ENCODE measurements at regions not wholly inside any gene's neighbourhood (a gene's known extent, or its start where the extent isn't known, plus 50 kb on each side); places are given as distances from the start of the nearest gene placed in this dataset.
A peak's percentile ranks its signal among the peaks of the same experiment; 100 is the strongest.

DNA sequence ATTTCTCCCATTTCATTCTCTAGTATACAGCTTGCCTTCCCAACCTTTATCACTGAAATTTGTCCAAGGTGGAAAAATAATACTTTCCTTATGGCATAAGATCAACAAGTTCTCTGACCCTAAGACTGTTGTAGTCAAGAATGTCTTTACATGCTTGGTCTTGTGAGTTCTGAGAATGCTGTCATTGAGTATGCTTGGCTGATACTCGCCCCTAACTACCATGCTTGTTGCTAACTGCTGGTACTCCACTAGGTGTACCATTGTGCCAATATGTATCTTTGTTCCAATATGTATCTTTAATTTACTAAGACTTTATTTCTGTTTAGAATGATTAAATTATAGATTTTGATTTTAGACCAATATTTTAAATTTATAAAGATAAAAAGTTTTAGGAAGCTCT is 796.4 kb downstream of the PCDH7 start:
- no peak overlapping the region for H3K4me3 ChIP-seq (ENCODE audit: low read depth, low read length)
- H3K27me3 ChIP-seq (ENCODE audit: control insufficient read depth, insufficient read depth, low read length) = no peaks in the 10 kb centered on the region
- TF ChIP-seq, protein P1, sequence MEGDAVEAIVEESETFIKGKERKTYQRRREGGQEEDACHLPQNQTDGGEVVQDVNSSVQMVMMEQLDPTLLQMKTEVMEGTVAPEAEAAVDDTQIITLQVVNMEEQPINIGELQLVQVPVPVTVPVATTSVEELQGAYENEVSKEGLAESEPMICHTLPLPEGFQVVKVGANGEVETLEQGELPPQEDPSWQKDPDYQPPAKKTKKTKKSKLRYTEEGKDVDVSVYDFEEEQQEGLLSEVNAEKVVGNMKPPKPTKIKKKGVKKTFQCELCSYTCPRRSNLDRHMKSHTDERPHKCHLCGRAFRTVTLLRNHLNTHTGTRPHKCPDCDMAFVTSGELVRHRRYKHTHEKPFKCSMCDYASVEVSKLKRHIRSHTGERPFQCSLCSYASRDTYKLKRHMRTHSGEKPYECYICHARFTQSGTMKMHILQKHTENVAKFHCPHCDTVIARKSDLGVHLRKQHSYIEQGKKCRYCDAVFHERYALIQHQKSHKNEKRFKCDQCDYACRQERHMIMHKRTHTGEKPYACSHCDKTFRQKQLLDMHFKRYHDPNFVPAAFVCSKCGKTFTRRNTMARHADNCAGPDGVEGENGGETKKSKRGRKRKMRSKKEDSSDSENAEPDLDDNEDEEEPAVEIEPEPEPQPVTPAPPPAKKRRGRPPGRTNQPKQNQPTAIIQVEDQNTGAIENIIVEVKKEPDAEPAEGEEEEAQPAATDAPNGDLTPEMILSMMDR (IDR thresholded peaks at IDR 0.05; ENCODE audit: insufficient read depth, low read length, poor library complexity, severe bottlenecking) = no peak
- H3K36me3 ChIP-seq (ENCODE audit: control insufficient read depth, insufficient read depth, low read length) = no peaks in the 10 kb centered on the region
- DNase-seq (ENCODE audit: low read depth) = no peak

DNA sequence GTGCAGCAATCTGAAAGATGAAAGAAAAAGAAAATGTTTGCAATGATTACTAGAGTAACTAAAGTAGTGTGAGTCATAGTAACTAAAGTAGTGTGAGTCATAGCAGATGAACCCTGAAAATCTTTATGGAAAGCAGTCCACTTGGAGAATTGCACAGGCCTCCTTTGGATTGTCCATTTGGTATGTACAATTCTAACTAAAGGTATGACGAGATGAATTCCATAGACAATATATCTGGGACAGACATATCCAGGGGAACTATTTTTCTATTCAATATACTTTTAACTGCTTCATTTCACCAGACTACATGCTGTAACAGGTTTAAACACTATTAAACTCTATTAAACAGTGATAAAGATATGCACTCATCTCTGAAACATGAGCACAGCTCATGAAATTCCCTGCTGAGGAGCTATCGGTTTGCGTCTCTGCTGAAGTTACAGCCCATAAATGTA is 798.7 kb downstream of the PCDH7 start:
- Histone ChIP-seq H3K4me3 (ENCODE audit: low read depth, low read length) (no peak overlapping the region), H3K36me3 (ENCODE audit: control insufficient read depth, insufficient read depth, low read length) (no peaks in the 10 kb centered on the region), H3K27me3 (ENCODE audit: control insufficient read depth, insufficient read depth, low read length) (no peaks in the 10 kb centered on the region)
- TF ChIP-seq, protein P1 (IDR thresholded peaks at IDR 0.05; ENCODE audit: insufficient read depth, low read length, poor library complexity, severe bottlenecking) = no peak
- DNase-seq (ENCODE audit: low read depth) = peak; percentile 57

DNA sequence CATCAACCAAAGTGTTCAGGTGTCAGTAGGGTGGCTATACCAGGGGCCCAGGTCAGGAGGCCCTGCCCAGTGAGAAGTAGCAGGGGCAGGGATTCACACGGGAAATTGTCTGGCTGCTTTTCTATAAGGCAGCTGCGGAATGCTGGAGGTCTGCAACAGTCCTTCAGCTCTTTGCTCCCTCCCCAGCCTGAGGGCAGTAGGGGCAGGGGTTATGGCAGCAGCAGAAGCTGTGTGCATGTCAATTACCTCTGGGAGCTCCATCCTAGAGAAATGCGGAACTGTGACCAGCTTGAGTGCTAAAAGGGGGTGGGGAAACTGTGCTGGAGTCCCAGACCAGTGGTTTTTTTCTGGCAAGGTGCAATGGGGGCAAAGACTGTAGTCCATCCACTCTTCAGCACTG is 810.4 kb downstream of the PCDH7 start:
- H3K36me3 ChIP-seq (ENCODE audit: control insufficient read depth, insufficient read depth, low read length) = no peaks in the 10 kb centered on the region
- TF ChIP-seq, protein P1 (IDR thresholded peaks at IDR 0.05; ENCODE audit: insufficient read depth, low read length, poor library complexity, severe bottlenecking) = no peak
- H3K4me3 ChIP-seq (ENCODE audit: low read depth, low read length) = no peak overlapping the region
- H3K27me3 ChIP-seq (ENCODE audit: control insufficient read depth, insufficient read depth, low read length) = no peaks in the 10 kb centered on the region
- no peak for DNase-seq (ENCODE audit: low read depth)

DNA sequence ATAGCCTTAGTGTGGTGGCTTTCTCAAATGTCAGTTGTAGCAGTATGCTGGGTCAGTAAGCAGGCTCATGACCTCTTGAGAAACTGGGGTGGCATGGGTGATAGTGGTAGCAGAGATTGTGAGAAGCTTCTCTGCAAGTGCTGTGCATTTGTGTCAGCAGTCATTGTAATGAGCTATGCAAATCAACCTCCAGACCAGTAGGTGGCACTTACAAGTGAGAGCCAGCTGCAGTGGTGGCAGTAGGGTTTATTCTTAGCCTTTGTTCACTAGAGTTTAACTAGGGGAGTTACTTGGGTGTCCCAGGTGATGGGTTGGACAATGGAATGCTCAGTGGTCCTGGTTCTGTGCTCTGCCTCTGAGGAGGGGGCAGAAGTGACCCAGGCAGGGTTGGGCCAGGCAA is 818.7 kb downstream of the PCDH7 start:
- no peak overlapping the region for H3K4me3 ChIP-seq (ENCODE audit: low read depth, low read length)
- no peaks in the 10 kb centered on the region for H3K36me3 ChIP-seq (ENCODE audit: control insufficient read depth, insufficient read depth, low read length)
- DNase-seq (ENCODE audit: low read depth) = no peak
- TF ChIP-seq, protein P1 (IDR thresholded peaks at IDR 0.05; ENCODE audit: insufficient read depth, low read length, poor library complexity, severe bottlenecking) = no peak
- H3K27me3 ChIP-seq (ENCODE audit: control insufficient read depth, insufficient read depth, low read length) = no peaks in the 10 kb centered on the region

DNA sequence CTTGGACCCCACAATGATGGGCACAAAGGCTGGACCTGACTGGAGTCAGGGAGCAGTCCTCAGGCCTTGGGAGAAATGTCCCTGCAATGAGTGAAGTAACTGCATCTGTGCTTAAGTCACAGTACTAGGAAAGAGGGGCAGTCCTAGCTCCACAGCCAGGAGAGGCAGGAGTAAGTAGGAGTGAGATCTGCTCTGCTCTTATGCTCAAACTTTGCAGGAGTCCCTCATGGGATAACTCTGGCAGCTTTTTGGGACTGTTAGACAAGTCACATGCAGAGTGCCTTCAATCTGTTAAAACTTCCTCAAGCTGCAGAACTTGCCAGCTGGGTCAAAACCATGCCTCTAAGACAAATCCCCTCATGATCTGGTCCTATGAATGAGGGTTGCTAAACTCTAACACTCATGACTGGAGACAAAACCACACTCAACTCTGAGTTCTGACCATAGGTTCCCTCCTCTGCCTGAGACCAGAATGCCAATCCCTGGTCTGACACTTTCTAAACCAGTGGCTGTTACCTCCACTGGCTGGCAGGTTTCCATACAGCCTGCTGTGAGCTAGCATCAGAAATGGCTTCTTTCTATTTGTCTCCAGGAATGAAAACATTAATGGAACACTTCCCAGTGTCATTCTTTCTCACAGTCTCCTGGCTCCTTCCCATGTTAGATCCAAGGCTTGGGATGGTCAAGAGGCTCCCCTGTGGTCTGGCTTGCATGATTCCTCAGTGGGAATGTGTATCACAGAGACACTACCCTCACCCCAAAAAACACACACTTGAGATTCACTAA is 819.3 kb downstream of the PCDH7 start:
- DNase-seq (ENCODE audit: low read depth) = no peak
- H3K36me3 ChIP-seq (ENCODE audit: control insufficient read depth, insufficient read depth, low read length) = no peaks in the 10 kb centered on the region
- H3K27me3 ChIP-seq (ENCODE audit: control insufficient read depth, insufficient read depth, low read length) = no peaks in the 10 kb centered on the region
- H3K4me3 ChIP-seq (ENCODE audit: low read depth, low read length) = no peak overlapping the region
- TF ChIP-seq, protein P1 (IDR thresholded peaks at IDR 0.05; ENCODE audit: insufficient read depth, low read length, poor library complexity, severe bottlenecking) = no peak

DNA sequence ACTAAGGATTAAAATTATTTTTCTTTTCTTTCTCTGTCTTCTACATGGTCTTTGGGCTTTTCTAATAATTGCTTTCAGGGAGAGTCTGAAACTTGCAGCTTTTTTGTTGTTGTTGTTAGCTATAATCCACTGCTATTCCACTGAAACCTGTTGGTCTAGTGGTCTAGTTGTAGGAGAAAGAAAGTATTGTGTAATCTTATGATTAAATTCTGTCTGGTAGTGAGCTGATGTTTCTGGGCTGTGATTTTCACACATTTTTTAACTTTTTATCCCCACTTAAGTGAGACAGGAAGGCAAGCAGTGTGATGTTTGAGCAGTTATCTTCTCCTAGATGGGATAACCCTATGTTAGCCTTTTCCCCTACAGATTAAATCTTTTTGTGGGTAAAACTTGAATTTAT is 825.2 kb downstream of the PCDH7 start:
- DNase-seq (ENCODE audit: low read depth) = no peak

More for the DNA sequence above, 825.2 kb downstream of the PCDH7 start:
- Histone ChIP-seq H3K27me3 (ENCODE audit: control insufficient read depth, insufficient read depth, low read length) (no peaks in the 10 kb centered on the region), H3K4me3 (ENCODE audit: low read depth, low read length) (no peak overlapping the region), H3K36me3 (ENCODE audit: control insufficient read depth, insufficient read depth, low read length) (no peaks in the 10 kb centered on the region)
- TF ChIP-seq, protein P1 (IDR thresholded peaks at IDR 0.05; ENCODE audit: insufficient read depth, low read length, poor library complexity, severe bottlenecking) = no peak

All from kidney epithelial cell (primary cell).